ENCODE measurements at regions not wholly inside any gene's neighbourhood (a gene's known extent, or its start where the extent isn't known, plus 50 kb on each side); places are given as distances from the start of the nearest gene placed in this dataset.

DNA sequence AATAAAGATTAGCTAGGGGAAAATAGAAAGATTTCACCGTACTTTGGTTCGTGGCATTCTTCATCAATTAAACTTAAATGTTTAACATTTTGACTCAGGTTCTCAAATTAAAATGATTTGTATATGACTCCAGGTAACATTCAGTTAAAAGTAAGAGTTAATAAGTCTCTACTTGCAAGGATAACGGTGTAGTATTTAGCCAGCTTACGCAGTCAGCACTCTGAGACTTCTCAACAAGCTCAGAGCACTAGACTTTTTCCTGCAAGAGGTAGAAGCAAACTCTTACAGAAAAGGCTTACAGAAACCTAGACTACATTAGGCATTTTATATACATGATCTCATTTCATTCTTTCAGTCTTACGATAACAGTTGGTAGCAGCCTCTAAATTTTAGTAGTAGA lies 96.4 kb upstream of the PPARGC1A start:
- no peak for DNase-seq
- Histone ChIP-seq H3K4me1 (no peaks in the 10 kb centered on the region), H3K9me3 (no peaks in the 10 kb centered on the region), H3K36me3 (ENCODE audit: low read depth, missing control alignments) (no peaks in the 10 kb centered on the region), H3K27ac (no peak overlapping the region), H3K27me3 (no peaks in the 10 kb centered on the region), H3K4me3 (no peak overlapping the region)
- 74 to 82% methylated on average over 5 of the region's 5 CpGs for WGBS, 2 donors
- intact Hi-C loops (cut with DNase I; ENCODE audit: low total_unique reads), result no loop called here
- no peak for TF ChIP-seq POLR2A (IDR thresholded peaks at IDR 0.05)
- TF ChIP-seq, protein P1, sequence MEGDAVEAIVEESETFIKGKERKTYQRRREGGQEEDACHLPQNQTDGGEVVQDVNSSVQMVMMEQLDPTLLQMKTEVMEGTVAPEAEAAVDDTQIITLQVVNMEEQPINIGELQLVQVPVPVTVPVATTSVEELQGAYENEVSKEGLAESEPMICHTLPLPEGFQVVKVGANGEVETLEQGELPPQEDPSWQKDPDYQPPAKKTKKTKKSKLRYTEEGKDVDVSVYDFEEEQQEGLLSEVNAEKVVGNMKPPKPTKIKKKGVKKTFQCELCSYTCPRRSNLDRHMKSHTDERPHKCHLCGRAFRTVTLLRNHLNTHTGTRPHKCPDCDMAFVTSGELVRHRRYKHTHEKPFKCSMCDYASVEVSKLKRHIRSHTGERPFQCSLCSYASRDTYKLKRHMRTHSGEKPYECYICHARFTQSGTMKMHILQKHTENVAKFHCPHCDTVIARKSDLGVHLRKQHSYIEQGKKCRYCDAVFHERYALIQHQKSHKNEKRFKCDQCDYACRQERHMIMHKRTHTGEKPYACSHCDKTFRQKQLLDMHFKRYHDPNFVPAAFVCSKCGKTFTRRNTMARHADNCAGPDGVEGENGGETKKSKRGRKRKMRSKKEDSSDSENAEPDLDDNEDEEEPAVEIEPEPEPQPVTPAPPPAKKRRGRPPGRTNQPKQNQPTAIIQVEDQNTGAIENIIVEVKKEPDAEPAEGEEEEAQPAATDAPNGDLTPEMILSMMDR (IDR thresholded peaks at IDR 0.05), result no peak

DNA sequence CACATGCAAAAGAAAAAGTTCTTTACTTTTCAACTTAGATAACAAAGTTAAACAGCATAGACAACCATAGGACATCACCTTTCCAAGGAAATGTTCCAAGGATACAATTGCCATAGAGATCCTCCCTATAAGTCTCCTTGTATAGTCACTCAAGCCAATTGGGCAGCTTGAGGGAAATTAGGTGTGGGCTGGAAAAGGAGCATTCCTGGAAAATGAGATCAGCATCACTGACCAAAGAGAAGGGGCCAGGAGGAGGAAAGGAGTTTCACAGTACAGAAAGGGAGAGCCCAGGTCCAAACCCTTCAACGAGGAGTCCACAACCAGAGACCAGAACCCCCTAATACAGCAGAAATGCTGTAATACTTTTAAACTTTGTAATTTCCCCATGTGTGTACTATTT lies 91.5 kb upstream of the PPARGC1A start:
- no peak for DNase-seq
- intact Hi-C loops (cut with DNase I; ENCODE audit: low total_unique reads), result no loop called here
- Histone ChIP-seq H3K4me3 (no peak overlapping the region), H3K36me3 (ENCODE audit: low read depth, missing control alignments) (no peaks in the 10 kb centered on the region), H3K9me3 (no peaks in the 10 kb centered on the region), H3K27me3 (no peaks in the 10 kb centered on the region), H3K4me1 (no peaks in the 10 kb centered on the region), H3K27ac (no peak overlapping the region)
- no peak for TF ChIP-seq POLR2A (IDR thresholded peaks at IDR 0.05)
- TF ChIP-seq, protein P1 (IDR thresholded peaks at IDR 0.05), result no peak
- WGBS, 2 donors, result 81 to 83% methylated on average over 1 of the region's 1 CpG

DNA sequence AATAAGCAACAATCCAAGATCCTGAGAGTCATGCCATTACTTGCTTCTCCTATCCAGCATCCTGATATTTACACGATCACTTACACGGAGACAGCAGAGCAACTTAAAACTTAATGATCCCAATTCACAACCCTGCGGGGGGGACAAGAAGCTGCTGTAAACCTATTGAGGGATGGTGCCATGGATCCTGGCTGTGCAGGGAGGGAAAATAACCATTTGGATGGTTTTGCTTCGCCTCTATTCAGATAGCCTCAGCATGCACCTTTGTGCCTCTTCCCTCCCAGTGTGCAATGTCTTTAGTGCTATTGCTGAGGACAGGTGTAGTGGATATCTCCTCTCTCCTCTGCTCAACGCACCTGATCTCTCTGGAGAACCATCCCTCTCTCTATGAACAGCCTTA lies 89.7 kb upstream of the PPARGC1A start:
- DNase-seq, result no peak
- intact Hi-C loops (cut with DNase I; ENCODE audit: low total_unique reads), result no loop called here
- TF ChIP-seq, protein P1 (IDR thresholded peaks at IDR 0.05), result no peak
- TF ChIP-seq POLR2A (IDR thresholded peaks at IDR 0.05), result no peak
- Histone ChIP-seq H3K36me3 (ENCODE audit: low read depth, missing control alignments) (no peaks in the 10 kb centered on the region), H3K9me3 (no peaks in the 10 kb centered on the region), H3K4me1 (no peaks in the 10 kb centered on the region), H3K27ac (no peak overlapping the region), H3K4me3 (no peak overlapping the region), H3K27me3 (no peaks in the 10 kb centered on the region)
- 73 to 82% methylated on average over 5 of the region's 5 CpGs for WGBS, 2 donors

DNA sequence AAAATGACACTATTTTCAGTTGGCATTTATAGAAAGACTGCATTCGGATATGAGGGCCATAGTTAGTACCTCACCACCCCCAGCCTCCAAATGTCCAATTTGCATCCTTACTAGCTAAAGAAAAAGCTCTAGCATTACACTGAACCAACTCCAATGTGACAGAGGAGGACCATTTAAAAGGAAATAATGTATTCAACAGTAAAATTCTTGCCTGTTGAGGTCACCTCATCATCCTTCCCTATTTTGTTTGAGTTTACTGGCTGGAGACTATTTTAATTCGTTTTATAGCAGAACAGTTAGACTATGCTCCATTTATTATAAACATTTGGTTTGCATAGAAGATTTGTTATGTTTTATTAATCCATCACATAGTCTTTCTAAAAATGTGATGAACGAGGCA lies 88.2 kb upstream of the PPARGC1A start:
- no peak overlapping the region for H3K4me3 ChIP-seq
- no peaks in the 10 kb centered on the region for H3K4me1 ChIP-seq
- TF ChIP-seq, protein P1 (IDR thresholded peaks at IDR 0.05), result no peak
- TF ChIP-seq POLR2A (IDR thresholded peaks at IDR 0.05), result no peak
- no peaks in the 10 kb centered on the region for H3K36me3 ChIP-seq (ENCODE audit: low read depth, missing control alignments)
- intact Hi-C loops (cut with DNase I; ENCODE audit: low total_unique reads), result no loop called here
- DNase-seq, result no peak
- WGBS, 2 donors, result 84 to 88% methylated on average over 3 of the region's 3 CpGs
- no peak overlapping the region for H3K27ac ChIP-seq
- no peaks in the 10 kb centered on the region for H3K27me3 ChIP-seq
- no peaks in the 10 kb centered on the region for H3K9me3 ChIP-seq

DNA sequence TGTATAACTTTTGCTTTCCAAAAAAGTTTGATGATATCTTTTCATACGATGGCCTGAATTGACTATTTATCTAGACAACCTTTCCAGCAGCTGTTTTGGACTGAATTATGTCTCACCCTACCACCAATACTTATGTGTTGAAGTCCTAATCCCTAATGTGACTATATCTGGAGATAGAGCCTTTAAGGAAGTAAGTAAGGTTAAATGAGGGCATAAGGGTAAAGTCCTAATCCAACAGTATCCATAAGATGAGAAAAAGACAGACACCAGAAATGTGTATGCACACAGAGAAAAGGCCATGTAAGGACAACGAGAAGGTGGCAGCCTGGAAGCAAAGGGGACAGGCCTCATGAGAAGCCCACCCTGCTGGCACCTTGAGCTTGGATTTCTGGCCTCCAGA lies 86.6 kb upstream of the PPARGC1A start:
- intact Hi-C loops (cut with DNase I; ENCODE audit: low total_unique reads), result no loop called here
- Histone ChIP-seq H3K4me1 (no peaks in the 10 kb centered on the region), H3K9me3 (no peaks in the 10 kb centered on the region), H3K36me3 (ENCODE audit: low read depth, missing control alignments) (no peaks in the 10 kb centered on the region), H3K27ac (no peak overlapping the region), H3K4me3 (no peak overlapping the region), H3K27me3 (no peaks in the 10 kb centered on the region)
- no peak for TF ChIP-seq POLR2A (IDR thresholded peaks at IDR 0.05)
- TF ChIP-seq, protein P1 (IDR thresholded peaks at IDR 0.05), result no peak
- 85 to 91% methylated on average over 2 of the region's 2 CpGs for WGBS, 2 donors
- no peak for DNase-seq
